ES-I3 (cell line): ENCODE measurements at regions not wholly inside any gene's neighbourhood (a gene's known extent, or its start where the extent isn't known, plus 50 kb on each side); places are given as distances from the start of the nearest gene placed in this dataset.

Source experiments
- H3K36me3 ChIP-seq: 2 replicates; pipeline ENCODE4 v1.6.1; 2013; ENCODE audit warnings: mild to moderate bottlenecking, low read length, control low read depth, moderate library complexity; ENCODE audit not compliant: insufficient read depth
- H3K4me1 ChIP-seq: 2 replicates; pipeline ENCODE4 v1.6.1; 2013; ENCODE audit warnings: mild to moderate bottlenecking, control low read depth, low read length; ENCODE audit not compliant: insufficient read depth
- H3K9ac ChIP-seq: 2 replicates; pipeline ENCODE4 v1.6.1; 2013; ENCODE audit warnings: low read depth, mild to moderate bottlenecking, low read length, moderate library complexity
- H3K9me3 ChIP-seq: 2 replicates; pipeline ENCODE4 v1.6.1; 2013; ENCODE audit warnings: mild to moderate bottlenecking, low read length, moderate library complexity; ENCODE audit not compliant: control insufficient read depth, insufficient read depth

GRCh38 chr5:12016159-12016746, 112.0 kb upstream of the CTNND2 start:
- H3K9ac ChIP-seq, result no peak overlapping the region
- no peaks in the 10 kb centered on the region for H3K36me3 ChIP-seq
- 0 out of 2 replicates have a peak, but pooled peaks cover 3% of the 10 kb centered on the region for H3K4me1 ChIP-seq
- H3K9me3 ChIP-seq, result no peaks in the 10 kb centered on the region

- Histone ChIP-seq H3K9ac (no peak overlapping the region), H3K9me3 (no peaks in the 10 kb centered on the region), H3K4me1 (0 out of 2 replicates have a peak, but pooled peaks cover 3% of the 10 kb centered on the region), H3K36me3 (no peaks in the 10 kb centered on the region)
Measured at GRCh38 chr5:12013351-12013750, 109.1 kb upstream of the CTNND2 start.

- no peaks in the 10 kb centered on the region for H3K36me3 ChIP-seq
Measured at GRCh38 chr5:12003680-12004079, 99.4 kb upstream of the CTNND2 start.

GRCh38 chr5:11998397-11998796, 94.2 kb upstream of the CTNND2 start:
- Histone ChIP-seq H3K4me1 (no peaks in the 10 kb centered on the region), H3K9me3 (no peaks in the 10 kb centered on the region)

More at GRCh38 chr5:12003680-12004079, 99.4 kb upstream of the CTNND2 start:
- Histone ChIP-seq H3K9me3 (no peaks in the 10 kb centered on the region), H3K4me1 (no peaks in the 10 kb centered on the region), H3K9ac (no peak overlapping the region)

DNA sequence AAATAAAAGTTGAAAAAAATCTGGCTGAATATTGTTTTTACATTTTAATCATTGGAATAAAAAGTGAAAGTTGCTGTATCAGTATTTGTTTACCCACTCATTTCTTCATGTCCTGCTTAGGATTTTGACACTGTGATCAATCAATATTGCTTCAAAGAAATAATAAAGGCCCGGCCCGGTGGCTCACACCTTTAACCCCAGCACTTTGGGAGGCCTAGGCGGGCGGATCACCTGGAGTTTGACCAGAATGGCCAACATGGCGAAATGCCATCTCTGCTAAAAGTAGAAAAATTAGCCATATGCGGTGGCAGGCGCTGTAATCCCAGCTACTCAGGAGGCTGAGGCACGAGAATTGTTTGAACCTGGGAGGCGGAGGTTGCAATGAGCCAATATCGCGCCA, 93.7 kb upstream of the CTNND2 start:
- no peak overlapping the region for H3K9ac ChIP-seq
- no peaks in the 10 kb centered on the region for H3K36me3 ChIP-seq
- H3K4me1 ChIP-seq, result no peaks in the 10 kb centered on the region
- H3K9me3 ChIP-seq, result no peaks in the 10 kb centered on the region

More at GRCh38 chr5:11998397-11998796, 94.2 kb upstream of the CTNND2 start:
- no peak overlapping the region for H3K9ac ChIP-seq
- no peaks in the 10 kb centered on the region for H3K36me3 ChIP-seq

DNA sequence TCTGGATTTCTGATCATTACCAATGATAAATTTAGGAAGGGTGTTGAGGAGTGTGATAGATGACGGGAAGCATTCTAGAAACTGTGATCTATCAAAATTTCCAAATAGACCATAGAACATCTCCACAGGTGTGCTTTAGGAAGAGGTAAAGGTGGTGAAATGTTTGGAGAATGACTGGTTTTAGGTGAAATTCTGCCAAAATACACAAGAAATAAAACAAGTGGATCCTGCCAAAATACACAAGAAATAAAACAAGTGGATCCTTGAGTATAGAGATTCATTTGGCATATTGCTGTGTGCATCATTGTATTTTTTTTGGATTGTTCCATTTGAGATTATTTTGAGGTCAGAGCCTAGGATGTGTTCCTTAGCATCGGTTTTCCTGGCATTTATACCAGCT, 88.3 kb upstream of the CTNND2 start:
- Histone ChIP-seq H3K36me3 (no peaks in the 10 kb centered on the region), H3K9me3 (no peaks in the 10 kb centered on the region), H3K9ac (no peak overlapping the region), H3K4me1 (no peaks in the 10 kb centered on the region)

DNA sequence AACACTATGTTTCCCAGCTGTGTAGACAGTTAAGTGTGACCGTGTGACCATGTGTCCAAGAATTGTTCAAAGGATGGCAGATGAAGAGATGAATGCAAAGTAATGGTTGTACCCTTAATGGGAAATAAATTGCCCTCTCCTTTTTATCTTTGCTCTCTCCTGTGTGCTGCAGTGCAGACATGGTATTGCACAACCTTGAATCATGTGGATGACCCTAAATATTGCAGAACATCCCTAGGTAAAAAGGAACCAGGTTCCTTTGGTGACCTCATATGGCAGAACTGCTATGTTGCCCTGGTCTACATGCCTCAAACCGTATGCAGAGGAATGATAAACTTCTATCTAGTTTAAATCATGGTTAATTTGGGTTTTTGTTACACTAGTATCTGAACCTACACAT, 81.7 kb upstream of the CTNND2 start:
- Histone ChIP-seq H3K36me3 (no peaks in the 10 kb centered on the region), H3K9ac (no peak overlapping the region), H3K9me3 (no peaks in the 10 kb centered on the region), H3K4me1 (no peaks in the 10 kb centered on the region)

DNA sequence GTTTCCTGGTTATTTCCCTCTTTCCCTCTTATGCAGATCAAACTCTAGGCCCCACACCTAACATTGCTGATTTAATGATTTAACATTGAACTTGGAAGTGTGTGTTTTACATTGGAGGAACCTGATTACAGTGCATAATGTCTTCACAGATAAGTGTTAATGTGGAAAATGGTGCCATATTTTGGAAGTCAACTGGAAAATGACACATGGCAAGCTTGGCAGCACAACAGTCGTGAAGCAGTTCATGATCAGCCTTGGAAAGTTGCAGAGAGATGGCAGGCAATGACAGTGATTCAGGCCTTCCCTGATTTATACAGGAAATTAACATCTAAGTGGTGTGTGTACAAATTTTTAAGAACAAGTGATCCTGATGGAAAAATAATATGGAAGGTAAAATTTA, 80.0 kb upstream of the CTNND2 start:
- H3K4me1 ChIP-seq, result no peaks in the 10 kb centered on the region
- H3K9me3 ChIP-seq, result no peaks in the 10 kb centered on the region
- no peaks in the 10 kb centered on the region for H3K36me3 ChIP-seq
- no peak overlapping the region for H3K9ac ChIP-seq

GRCh38 chr5:11981986-11982385, 77.7 kb upstream of the CTNND2 start:
- no peaks in the 10 kb centered on the region for H3K4me1 ChIP-seq
- no peaks in the 10 kb centered on the region for H3K36me3 ChIP-seq

DNA sequence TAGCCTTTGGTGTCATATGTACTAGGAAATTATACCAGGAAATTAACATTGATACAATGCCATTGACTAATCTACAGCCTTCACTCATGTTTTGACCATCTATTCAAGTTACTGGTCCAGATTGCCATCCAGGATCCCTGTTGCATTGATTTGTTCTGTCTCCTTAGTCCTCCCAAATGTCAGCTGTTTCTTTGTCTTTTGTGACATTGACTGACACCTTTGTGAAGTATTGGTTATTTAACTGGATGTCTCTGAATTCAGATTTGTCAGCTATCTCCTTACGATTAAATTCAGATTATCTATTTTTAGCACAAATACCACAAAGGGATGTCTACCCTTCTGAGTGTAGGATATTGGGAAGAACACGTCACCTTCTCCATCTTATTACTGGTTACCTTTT, 73.7 kb upstream of the CTNND2 start:
- Histone ChIP-seq H3K9ac (no peak overlapping the region), H3K9me3 (no peaks in the 10 kb centered on the region), H3K4me1 (no peaks in the 10 kb centered on the region), H3K36me3 (no peaks in the 10 kb centered on the region)

More at GRCh38 chr5:11981986-11982385, 77.7 kb upstream of the CTNND2 start:
- no peaks in the 10 kb centered on the region for H3K9me3 ChIP-seq
- no peak overlapping the region for H3K9ac ChIP-seq

DNA sequence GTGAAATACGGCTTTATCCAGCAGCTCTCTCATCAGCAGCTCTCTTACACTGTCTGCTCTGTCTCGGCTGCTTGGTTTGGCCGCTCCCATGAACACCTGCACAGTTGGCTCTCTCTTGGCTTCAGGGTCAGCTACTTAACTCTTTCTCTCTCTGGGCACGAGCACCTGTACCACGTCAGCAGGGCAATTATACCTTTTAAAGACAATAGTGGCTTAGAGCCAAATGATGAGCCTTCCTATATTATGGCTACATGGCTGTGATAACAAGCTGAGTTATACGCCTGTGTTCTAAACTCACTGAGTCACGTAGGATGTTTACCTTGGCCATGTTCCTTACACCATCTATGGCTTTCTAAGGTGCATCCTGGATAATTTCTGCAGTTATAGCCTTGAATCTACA, 69.2 kb upstream of the CTNND2 start:
- no peaks in the 10 kb centered on the region for H3K9me3 ChIP-seq
- H3K9ac ChIP-seq, result no peak overlapping the region
- no peaks in the 10 kb centered on the region for H3K4me1 ChIP-seq
- H3K36me3 ChIP-seq, result no peaks in the 10 kb centered on the region

- Histone ChIP-seq H3K36me3 (no peaks in the 10 kb centered on the region), H3K4me1 (no peaks in the 10 kb centered on the region), H3K9ac (no peak overlapping the region), H3K9me3 (no peaks in the 10 kb centered on the region)
Measured at GRCh38 chr5:11963227-11963626, 59.0 kb upstream of the CTNND2 start.

DNA sequence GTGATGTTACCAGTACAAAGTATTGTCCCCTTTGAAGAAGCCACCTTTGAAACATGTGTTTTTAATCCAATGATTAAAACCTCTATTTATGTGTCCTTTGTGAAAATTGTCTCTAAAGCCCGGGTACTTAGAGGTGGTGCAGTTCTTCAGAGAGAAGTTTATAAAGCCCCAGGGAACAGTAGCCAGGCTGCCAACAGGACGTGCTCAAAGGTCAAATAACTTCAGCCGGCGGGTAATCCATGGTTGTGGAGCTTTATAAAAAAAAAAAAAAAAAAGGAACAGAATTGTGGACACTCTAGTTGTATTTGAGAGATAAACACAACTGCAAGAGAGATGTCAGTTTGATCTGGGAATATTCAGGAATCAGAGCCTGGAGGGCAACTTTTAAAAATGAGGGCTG, 57.9 kb upstream of the CTNND2 start:
- Histone ChIP-seq H3K9ac (no peak overlapping the region), H3K9me3 (no peaks in the 10 kb centered on the region), H3K4me1 (no peaks in the 10 kb centered on the region)

DNA sequence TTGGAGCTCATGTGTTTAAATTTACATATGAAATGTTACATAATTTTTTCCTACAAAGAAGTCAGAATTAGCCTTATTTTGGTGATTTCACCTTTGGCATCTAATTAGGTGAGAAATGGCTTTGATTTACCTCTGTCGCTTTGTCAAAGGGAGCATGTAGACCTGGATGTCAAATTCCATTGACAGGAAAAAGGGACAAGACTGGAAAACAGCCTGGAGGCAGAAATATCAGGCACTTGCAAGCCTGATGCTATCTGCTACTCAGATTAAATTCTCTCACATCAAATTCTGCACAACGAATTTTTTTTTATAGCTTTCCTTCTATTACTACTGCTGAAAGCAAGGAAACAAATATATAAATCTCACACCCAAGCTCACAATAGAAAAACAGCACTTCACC, 54.1 kb upstream of the CTNND2 start:
- H3K9me3 ChIP-seq, result no peaks in the 10 kb centered on the region

More for the DNA sequence above, 57.9 kb upstream of the CTNND2 start:
- H3K36me3 ChIP-seq, result no peaks in the 10 kb centered on the region

GRCh38 chr5:11955331-11955730, 51.1 kb upstream of the CTNND2 start:
- Histone ChIP-seq H3K36me3 (no peaks in the 10 kb centered on the region), H3K9ac (no peak overlapping the region), H3K9me3 (no peaks in the 10 kb centered on the region), H3K4me1 (no peaks in the 10 kb centered on the region)

More for the DNA sequence above, 54.1 kb upstream of the CTNND2 start:
- H3K4me1 ChIP-seq, result no peaks in the 10 kb centered on the region
- no peaks in the 10 kb centered on the region for H3K36me3 ChIP-seq
- no peak overlapping the region for H3K9ac ChIP-seq
